ENCODE measurements at regions not wholly inside any gene's neighbourhood (a gene's known extent, or its start where the extent isn't known, plus 50 kb on each side); places are given as distances from the start of the nearest gene placed in this dataset.
"Not testable (repeated sequence)": the region's sequence is repeated elsewhere in the genome, so short reads cannot be mapped to it uniquely, and the experiment has no call there.

GRCh38 chr5:75002271-75002670 is 50.1 kb downstream of the GCNT4 start:
- ATAC-seq (no peak), DNase-seq (no peak)
- intact Hi-C loops (cut with micrococcal nuclease): no loop called here

- no peak for ATAC-seq
- intact Hi-C loops (cut with micrococcal nuclease): no loop called here
- DNase-seq: no peak
Measured at GRCh38 chr5:74995926-74996325, 56.4 kb downstream of the GCNT4 start.

- intact Hi-C loops (cut with micrococcal nuclease): no loop called here
- ATAC-seq: no peak
Measured at GRCh38 chr5:74994826-74995225, 57.5 kb downstream of the GCNT4 start.

GRCh38 chr5:74993743-74994142 is 58.6 kb downstream of the GCNT4 start:
- ATAC-seq: no peak
- DNase-seq: no peak
- intact Hi-C loops (cut with micrococcal nuclease): no loop called here

More at GRCh38 chr5:74994826-74995225, 57.5 kb downstream of the GCNT4 start:
- no peak for DNase-seq

- ATAC-seq (no peak), DNase-seq (no peak)
- intact Hi-C loops (cut with micrococcal nuclease): no loop called here
Measured at GRCh38 chr5:74992791-74993190, 59.6 kb downstream of the GCNT4 start.

GRCh38 chr5:74991522-74991921 is 60.8 kb downstream of the GCNT4 start:
- intact Hi-C loops (cut with micrococcal nuclease): no loop called here
- no peak for ATAC-seq
- DNase-seq: no peak

GRCh38 chr5:74990194-74990593 is 62.2 kb downstream of the GCNT4 start:
- intact Hi-C loops (cut with micrococcal nuclease): no loop called here
- no peak for DNase-seq
- no peak for ATAC-seq

- DNase-seq (no peak), ATAC-seq (no peak)
- intact Hi-C loops (cut with micrococcal nuclease): no loop called here
Measured at GRCh38 chr5:74988273-74988983, 63.9 kb downstream of the GCNT4 start.

GRCh38 chr5:74978345-74978744 is 74.0 kb downstream of the GCNT4 start:
- intact Hi-C loops (cut with micrococcal nuclease): no loop called here
- DNase-seq (no peak), ATAC-seq (no peak)

- no peak for ATAC-seq
- intact Hi-C loops (cut with micrococcal nuclease): no loop called here
Measured at GRCh38 chr5:74977471-74977870, 74.9 kb downstream of the GCNT4 start.

GRCh38 chr5:74976651-74977050 is 75.7 kb downstream of the GCNT4 start:
- no peak for ATAC-seq
- intact Hi-C loops (cut with micrococcal nuclease): no loop called here

More at GRCh38 chr5:74977471-74977870, 74.9 kb downstream of the GCNT4 start:
- no peak for DNase-seq

GRCh38 chr5:74975582-74975981 is 76.8 kb downstream of the GCNT4 start:
- DNase-seq: no peak
- ATAC-seq: no peak
- intact Hi-C loops (cut with micrococcal nuclease): no loop called here

More at GRCh38 chr5:74976651-74977050, 75.7 kb downstream of the GCNT4 start:
- no peak for DNase-seq

GRCh38 chr5:74974451-74975091 is 77.8 kb downstream of the GCNT4 start:
- no peak for DNase-seq
- no peak for ATAC-seq
- intact Hi-C loops (cut with micrococcal nuclease): no loop called here

- intact Hi-C loops (cut with micrococcal nuclease): no loop called here
- ATAC-seq (no peak), DNase-seq (no peak)
Measured at GRCh38 chr5:74973694-74974093, 78.7 kb downstream of the GCNT4 start.

GRCh38 chr5:74971947-74972460 is 80.4 kb downstream of the GCNT4 start:
- intact Hi-C loops (cut with micrococcal nuclease): no loop called here
- no peak for ATAC-seq
- DNase-seq: no peak

- ATAC-seq; DNase-seq; intact Hi-C loops (cut with micrococcal nuclease): not testable (repeated sequence)
Measured at GRCh38 chr5:74970891-74971290, 81.5 kb downstream of the GCNT4 start.

- ATAC-seq (no peak), DNase-seq (no peak)
- intact Hi-C loops (cut with micrococcal nuclease): no loop called here
Measured at GRCh38 chr5:74969726-74970125, 82.6 kb downstream of the GCNT4 start.

- no peak for ATAC-seq
- DNase-seq: no peak
- intact Hi-C loops (cut with micrococcal nuclease): no loop called here
Measured at GRCh38 chr5:74966141-74967026, 86.0 kb downstream of the GCNT4 start.

- no peak for ATAC-seq
- intact Hi-C loops (cut with micrococcal nuclease): no loop called here
- DNase-seq: no peak
Measured at GRCh38 chr5:74963407-74963806, 89.0 kb downstream of the GCNT4 start.

- DNase-seq (no peak), ATAC-seq (no peak)
- intact Hi-C loops (cut with micrococcal nuclease): no loop called here
Measured at GRCh38 chr5:74957906-74958305, 91.7 kb upstream of the FAM169A start.
